Astrocyte of the spinal cord (primary cell): ENCODE measurements at regions not wholly inside any gene's neighbourhood (a gene's known extent, or its start where the extent isn't known, plus 50 kb on each side); places are given as distances from the start of the nearest gene placed in this dataset.

Source experiments
- DNase-seq: peaks from one replicate; pipeline ENCODE4 v3.0.0; 2011; ENCODE audit warnings: low read depth, low spot score
- H3K4me3 ChIP-seq: 2 replicates; pipeline ENCODE4 v1.5.1; 2011; ENCODE audit warnings: low read depth, mild to moderate bottlenecking, low read length, moderate library complexity
- in situ Hi-C: cut with HindIII; loops from 2 replicates; pipeline ENCODE4 v1.10.0; 2017; ENCODE audit warnings: low sequenced_read_pairs
- TF ChIP-seq, protein P1 (sequence below): IDR thresholded peaks from 2 replicates; pipeline ENCODE4 v1.5.1; 2012; ENCODE audit warnings: low read depth, mild to moderate bottlenecking, low read length, inconsistent platforms

DNA sequence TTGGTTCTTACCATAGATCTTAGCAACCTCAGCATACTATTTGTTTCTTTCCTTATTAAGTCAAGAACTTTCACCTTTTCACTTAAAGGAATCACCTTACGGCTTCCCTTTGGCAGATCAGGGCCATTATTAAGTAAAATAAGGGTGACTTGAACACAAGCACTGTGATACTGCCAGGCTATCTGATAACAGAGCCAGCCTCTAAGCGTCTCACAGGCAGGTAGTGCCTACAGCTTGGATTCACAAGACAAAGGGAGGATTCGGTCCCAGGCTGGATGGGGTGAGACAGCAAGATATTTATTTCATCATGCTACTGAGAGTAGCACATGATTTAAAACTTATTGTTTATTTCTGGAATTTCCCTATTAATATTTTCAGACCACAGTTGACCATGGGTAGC, 218.6 kb downstream of the FOXO1 start:
- no peak overlapping the region for H3K4me3 ChIP-seq
- in situ Hi-C loops: no loop called here
- TF ChIP-seq, protein P1, sequence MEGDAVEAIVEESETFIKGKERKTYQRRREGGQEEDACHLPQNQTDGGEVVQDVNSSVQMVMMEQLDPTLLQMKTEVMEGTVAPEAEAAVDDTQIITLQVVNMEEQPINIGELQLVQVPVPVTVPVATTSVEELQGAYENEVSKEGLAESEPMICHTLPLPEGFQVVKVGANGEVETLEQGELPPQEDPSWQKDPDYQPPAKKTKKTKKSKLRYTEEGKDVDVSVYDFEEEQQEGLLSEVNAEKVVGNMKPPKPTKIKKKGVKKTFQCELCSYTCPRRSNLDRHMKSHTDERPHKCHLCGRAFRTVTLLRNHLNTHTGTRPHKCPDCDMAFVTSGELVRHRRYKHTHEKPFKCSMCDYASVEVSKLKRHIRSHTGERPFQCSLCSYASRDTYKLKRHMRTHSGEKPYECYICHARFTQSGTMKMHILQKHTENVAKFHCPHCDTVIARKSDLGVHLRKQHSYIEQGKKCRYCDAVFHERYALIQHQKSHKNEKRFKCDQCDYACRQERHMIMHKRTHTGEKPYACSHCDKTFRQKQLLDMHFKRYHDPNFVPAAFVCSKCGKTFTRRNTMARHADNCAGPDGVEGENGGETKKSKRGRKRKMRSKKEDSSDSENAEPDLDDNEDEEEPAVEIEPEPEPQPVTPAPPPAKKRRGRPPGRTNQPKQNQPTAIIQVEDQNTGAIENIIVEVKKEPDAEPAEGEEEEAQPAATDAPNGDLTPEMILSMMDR: no peak
- no peak for DNase-seq

DNA sequence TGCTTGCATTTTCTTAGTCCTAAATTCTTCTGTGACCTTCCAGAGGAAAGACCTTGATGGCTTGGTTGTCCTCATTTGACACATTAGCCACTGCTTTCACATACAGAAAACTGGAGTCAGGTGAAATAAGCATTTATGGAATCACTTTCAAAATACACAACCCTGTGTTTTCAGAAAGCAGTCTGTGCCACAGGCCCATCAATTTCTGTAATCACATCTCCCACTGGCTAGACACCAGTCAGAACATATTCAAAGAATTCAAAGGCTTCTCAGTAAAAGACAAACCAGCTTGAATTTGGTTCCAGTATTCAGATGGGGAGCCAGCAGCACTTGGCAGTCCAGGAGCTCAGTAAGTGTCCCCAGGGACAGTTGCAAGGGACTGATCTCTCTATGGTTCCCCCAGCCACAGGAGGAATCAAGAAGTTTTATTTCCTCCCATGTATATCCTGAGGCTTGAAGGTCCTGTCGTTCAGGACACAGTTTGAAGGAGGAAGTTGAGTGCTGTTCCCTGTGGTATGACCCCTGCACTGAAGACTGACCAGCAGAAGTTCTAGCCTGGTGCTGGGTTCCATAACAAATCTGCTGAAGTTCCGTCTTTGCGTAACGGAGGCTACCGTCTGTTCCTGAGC, 214.3 kb downstream of the FOXO1 start:
- no peak for DNase-seq
- TF ChIP-seq, protein P1: no peak
- in situ Hi-C loops: no loop called here
- no peak overlapping the region for H3K4me3 ChIP-seq

DNA sequence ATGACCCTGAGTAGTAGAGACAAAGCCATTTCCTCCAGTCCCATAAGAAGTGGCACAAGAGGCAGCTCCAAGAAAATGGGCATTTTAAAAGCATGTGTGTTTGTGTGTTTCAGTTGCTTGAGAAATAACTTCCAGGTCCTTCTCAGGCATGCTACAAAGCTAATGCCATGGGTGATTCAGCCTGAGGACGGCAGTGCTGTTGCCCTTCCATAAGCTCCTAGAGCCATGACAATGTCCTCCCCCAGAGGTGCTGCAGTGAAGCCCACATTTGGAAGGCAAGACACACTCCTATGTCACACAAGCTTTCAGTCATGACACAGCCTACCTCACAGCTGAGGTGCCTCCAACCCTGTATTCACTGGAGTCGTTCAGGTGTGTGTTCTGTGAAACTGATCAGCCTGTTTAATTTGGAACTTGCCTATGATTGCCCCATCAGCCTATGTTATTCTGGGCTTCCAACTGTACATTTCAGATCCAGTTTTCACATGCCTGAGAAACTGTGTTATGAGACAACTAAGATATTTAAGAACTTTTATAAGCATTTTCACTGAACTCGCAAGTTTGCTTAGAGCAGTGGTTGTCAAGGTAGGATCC, 213.6 kb downstream of the FOXO1 start:
- no peak overlapping the region for H3K4me3 ChIP-seq
- TF ChIP-seq, protein P1: no peak
- in situ Hi-C loops: no loop called here
- DNase-seq: no peak

DNA sequence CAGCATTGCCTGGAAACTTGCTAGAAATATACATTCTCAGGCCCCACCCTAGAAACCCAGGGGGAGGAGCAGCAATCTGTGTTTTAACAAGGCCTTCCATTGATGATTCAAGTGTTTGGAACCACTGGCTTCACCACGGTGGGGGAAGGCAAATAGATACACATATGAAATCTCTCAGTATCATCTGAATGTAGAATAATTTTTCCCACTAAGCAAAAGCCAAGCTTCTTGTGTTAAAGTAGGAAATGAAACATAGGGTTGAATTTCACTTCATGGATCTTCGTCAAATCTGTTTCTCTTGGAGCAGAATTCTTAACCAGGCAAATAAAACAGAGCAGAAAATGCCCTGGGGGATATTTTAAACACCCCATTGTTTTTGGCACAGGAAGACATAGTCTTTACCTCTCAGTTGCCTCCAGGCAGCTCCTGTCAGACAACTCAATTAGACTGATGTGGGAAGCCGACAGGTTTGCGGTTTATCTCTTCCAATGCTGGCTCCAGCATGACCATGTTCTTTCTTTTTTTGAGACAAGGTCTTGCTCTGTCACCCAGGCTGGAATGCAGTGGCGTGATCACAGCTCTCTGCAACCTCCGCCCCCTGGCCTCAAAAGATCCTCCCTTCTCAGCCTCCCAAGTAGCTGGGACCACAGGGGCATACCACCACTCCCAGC, 213.0 kb downstream of the FOXO1 start:
- peak; percentile 48 for DNase-seq
- TF ChIP-seq, protein P1: no peak
- H3K4me3 ChIP-seq: no peak overlapping the region
- in situ Hi-C loops: no loop called here

DNA sequence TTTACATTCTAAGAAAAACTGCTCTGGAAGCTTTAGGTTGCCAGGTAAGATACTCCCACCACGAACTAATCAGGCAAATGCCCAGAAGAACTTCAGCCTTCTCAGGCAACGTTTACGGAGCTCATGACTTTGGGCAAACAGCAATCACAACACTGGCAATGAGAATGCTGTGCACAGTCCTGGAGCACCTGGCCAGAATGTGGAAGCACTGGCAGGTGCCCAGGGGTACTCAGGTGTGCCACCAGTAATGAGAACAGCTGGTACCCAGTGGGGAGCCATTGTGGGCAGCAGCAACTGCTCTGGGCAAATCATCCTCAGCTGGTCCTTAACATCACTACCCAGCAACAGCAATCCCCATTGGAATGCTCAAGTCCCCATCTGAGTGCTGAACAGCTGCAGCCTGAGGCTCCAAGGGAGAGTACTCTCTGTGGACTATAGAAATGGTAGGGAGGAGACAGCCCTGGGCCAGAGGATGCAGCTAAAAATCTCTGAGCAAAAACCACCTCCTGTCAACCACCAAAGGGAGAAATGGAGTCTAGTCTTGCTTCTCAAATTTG, 210.0 kb downstream of the FOXO1 start:
- no peak for DNase-seq
- in situ Hi-C loops: no loop called here
- TF ChIP-seq, protein P1: no peak
- no peak overlapping the region for H3K4me3 ChIP-seq

DNA sequence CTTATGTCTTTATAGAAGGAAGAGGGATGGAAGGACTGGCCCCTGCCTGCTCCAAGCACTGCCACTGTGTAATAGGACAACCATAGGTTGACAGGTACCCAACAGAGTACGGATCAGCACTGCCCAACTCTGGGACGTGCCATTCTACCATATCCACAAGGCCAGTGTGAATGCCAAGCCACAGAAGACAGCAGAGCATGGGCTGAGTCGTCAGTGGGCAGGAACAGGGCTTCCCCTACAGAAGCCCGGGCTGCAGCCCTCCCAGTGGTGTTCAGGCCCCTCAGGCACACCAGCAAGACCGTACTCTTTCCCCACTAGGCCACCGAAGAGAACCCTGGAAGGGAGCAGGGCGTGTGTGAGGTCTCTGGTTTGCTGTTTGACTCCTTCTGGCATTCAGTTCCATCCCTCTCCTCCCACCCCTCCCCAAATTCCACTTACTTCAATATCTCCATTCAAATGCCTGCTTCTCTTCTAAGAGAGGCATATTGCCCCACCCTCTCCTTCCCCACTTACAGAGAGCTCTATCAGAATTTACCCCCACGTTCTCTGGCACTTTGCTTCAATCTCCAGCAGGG, 209.4 kb downstream of the FOXO1 start:
- TF ChIP-seq, protein P1: no peak
- in situ Hi-C loops: no loop called here
- no peak for DNase-seq
- H3K4me3 ChIP-seq: no peak overlapping the region
